Esophagus (tissue), 2 donors: ENCODE measurements at regions not wholly inside any gene's neighbourhood (a gene's known extent, or its start where the extent isn't known, plus 50 kb on each side); places are given as distances from the start of the nearest gene placed in this dataset.
"Not testable (repeated sequence)": the region's sequence is repeated elsewhere in the genome, so short reads cannot be mapped to it uniquely, and the experiment has no call there.

Source experiments
- H3K27ac ChIP-seq, 2 donors: one replicate each; pipeline ENCODE4 v1.5.1; 2013; ENCODE audit warnings: low read depth in 2 of 2, mild to moderate bottlenecking in 2 of 2, inconsistent platforms in 1 of 2, low read length in 1 of 2, moderate library complexity in 1 of 2
- H3K27me3 ChIP-seq, 2 donors: one replicate each; pipeline ENCODE4 v1.6.1; 2013; ENCODE audit warnings: low read length in 2 of 2, control low read depth in 1 of 2, mild to moderate bottlenecking in 1 of 2; ENCODE audit not compliant: insufficient read depth in 2 of 2, control insufficient read depth in 1 of 2
- H3K36me3 ChIP-seq, 2 donors: one replicate each; pipeline ENCODE4 v1.6.1; 2013; ENCODE audit warnings: low read length in 1 of 2; ENCODE audit not compliant: control insufficient read depth in 2 of 2, insufficient read depth in 2 of 2
- H3K4me1 ChIP-seq, 2 donors: one replicate each; pipeline ENCODE4 v1.6.1; 2013; ENCODE audit warnings: low read length in 1 of 2; ENCODE audit not compliant: control insufficient read depth in 2 of 2, insufficient read depth in 2 of 2
- H3K4me3 ChIP-seq, 2 donors: one replicate each; pipeline ENCODE4 v1.5.1; 2013; ENCODE audit warnings: low read length in 2 of 2, mild to moderate bottlenecking in 2 of 2, low read depth in 1 of 2, moderate library complexity in 1 of 2
- H3K9me3 ChIP-seq, 2 donors: one replicate each; pipeline ENCODE4 v1.6.1; 2013; ENCODE audit warnings: mild to moderate bottlenecking in 2 of 2, low read depth in 1 of 2, low read length in 1 of 2, moderate library complexity in 1 of 2; ENCODE audit not compliant: control insufficient read depth in 2 of 2, insufficient read depth in 1 of 2
- WGBS, 2 donors: extraction: QIAGEN DNeasy Blood & Tissue Kit; methylation state at CpG; one replicate each; pipeline ENCODE4 v1.1.7; 2013; 5-methylcytosine and 5-hydroxymethylcytosine counted together
- donor health status: healthy with polysubstance abuse.
- donor health status: Bipolar disorder and iron deficiency.

- 89 to 90% methylated on average over 4 of the region's 4 CpGs for WGBS, 2 donors
- no peaks in the 10 kb centered on the region for H3K4me1 ChIP-seq
These were observed 249.3 kb downstream of the NNT start for GRCh38 chr5:43852279-43852678.

GRCh38 chr5:43851741-43852140 is 248.8 kb downstream of the NNT start:
- Histone ChIP-seq H3K27ac (no peak overlapping the region), H3K4me1 (no peaks in the 10 kb centered on the region), H3K27me3 (no peaks in the 10 kb centered on the region), H3K4me3 (no peak overlapping the region), H3K36me3 (no peaks in the 10 kb centered on the region), H3K9me3 (no peaks in the 10 kb centered on the region)
- WGBS, 2 donors = 78 to 80% methylated on average over 7 of the region's 7 CpGs

More at GRCh38 chr5:43852279-43852678, 249.3 kb downstream of the NNT start:
- H3K9me3 ChIP-seq = no peaks in the 10 kb centered on the region
- no peak overlapping the region for H3K4me3 ChIP-seq
- no peaks in the 10 kb centered on the region for H3K27me3 ChIP-seq
- H3K36me3 ChIP-seq = no peaks in the 10 kb centered on the region
- no peak overlapping the region for H3K27ac ChIP-seq

- WGBS, 2 donors = 62 to 75% methylated on average over 4 of the region's 4 CpGs
These were observed 237.6 kb downstream of the NNT start for GRCh38 chr5:43840424-43841125.

DNA sequence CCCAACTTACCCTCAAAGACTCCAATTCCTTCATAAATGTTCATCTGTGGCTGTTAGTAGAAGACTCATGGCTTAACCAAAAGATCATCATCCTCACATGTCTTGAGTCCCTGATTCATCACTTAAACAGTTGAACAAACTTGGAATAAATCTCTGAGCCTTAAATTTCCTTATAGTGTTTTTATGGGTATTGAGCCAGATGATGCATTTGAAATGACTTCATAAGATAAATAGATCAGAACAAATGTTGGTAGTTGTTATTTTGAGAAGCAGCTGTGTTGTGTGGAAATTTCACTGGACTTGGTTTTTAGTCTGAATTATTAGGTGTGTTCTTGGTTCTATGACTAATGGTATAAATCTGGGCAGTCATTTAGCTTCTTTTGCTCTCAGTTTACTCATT is 236.2 kb downstream of the NNT start:
- no peak overlapping the region for H3K27ac ChIP-seq

More at GRCh38 chr5:43840424-43841125, 237.6 kb downstream of the NNT start:
- Histone ChIP-seq H3K9me3 (no peaks in the 10 kb centered on the region), H3K4me3 (no peak overlapping the region), H3K4me1 (no peaks in the 10 kb centered on the region), H3K27me3 (no peaks in the 10 kb centered on the region), H3K27ac (no peak overlapping the region), H3K36me3 (no peaks in the 10 kb centered on the region)

GRCh38 chr5:43837996-43838395 is 235.0 kb downstream of the NNT start:
- no peak overlapping the region for H3K27ac ChIP-seq
- 83 to 90% methylated on average over 1 of the region's 1 CpG for WGBS, 2 donors

More for the DNA sequence above, 236.2 kb downstream of the NNT start:
- no peaks in the 10 kb centered on the region for H3K36me3 ChIP-seq
- no peak overlapping the region for H3K4me3 ChIP-seq
- H3K27me3 ChIP-seq = no peaks in the 10 kb centered on the region
- H3K4me1 ChIP-seq = no peaks in the 10 kb centered on the region
- H3K9me3 ChIP-seq = no peaks in the 10 kb centered on the region

DNA sequence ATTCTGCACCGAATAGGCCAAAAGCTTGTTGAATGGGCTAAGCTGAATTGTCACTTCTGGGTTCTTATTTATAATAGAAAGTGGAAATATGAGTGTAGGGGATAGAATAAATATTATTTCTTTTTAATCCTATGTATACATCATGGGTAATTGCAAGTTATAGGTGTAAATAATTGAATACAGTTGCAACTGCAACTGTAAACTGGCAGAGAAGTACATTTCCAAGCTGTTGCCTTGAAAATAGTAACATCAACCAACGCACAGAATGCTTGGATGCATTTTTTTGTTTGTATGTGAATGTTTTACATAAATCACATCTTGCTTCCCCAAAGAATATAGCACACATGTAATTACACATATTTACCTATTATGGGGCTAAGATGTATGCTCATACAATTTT is 234.1 kb downstream of the NNT start:
- 65 to 76% methylated on average over 2 of the region's 2 CpGs for WGBS, 2 donors
- Histone ChIP-seq H3K27ac (no peak overlapping the region), H3K4me1 (no peaks in the 10 kb centered on the region), H3K4me3 (no peak overlapping the region), H3K36me3 (no peaks in the 10 kb centered on the region), H3K9me3 (no peaks in the 10 kb centered on the region), H3K27me3 (no peaks in the 10 kb centered on the region)

More at GRCh38 chr5:43837996-43838395, 235.0 kb downstream of the NNT start:
- Histone ChIP-seq H3K4me1 (no peaks in the 10 kb centered on the region), H3K36me3 (no peaks in the 10 kb centered on the region), H3K9me3 (no peaks in the 10 kb centered on the region), H3K4me3 (no peak overlapping the region), H3K27me3 (no peaks in the 10 kb centered on the region)

GRCh38 chr5:43833961-43834360 is 231.0 kb downstream of the NNT start:
- H3K27me3 ChIP-seq = no peaks in the 10 kb centered on the region
- H3K4me3 ChIP-seq = no peak overlapping the region
- no peaks in the 10 kb centered on the region for H3K36me3 ChIP-seq
- 57 to 78% methylated on average over 1 of the region's 1 CpG for WGBS, 2 donors
- no peak overlapping the region for H3K27ac ChIP-seq
- no peaks in the 10 kb centered on the region for H3K4me1 ChIP-seq
- H3K9me3 ChIP-seq = no peaks in the 10 kb centered on the region

- H3K36me3 ChIP-seq, H3K27me3 ChIP-seq, H3K27ac ChIP-seq, H3K4me3 ChIP-seq, H3K4me1 ChIP-seq, H3K9me3 ChIP-seq: not testable (repeated sequence)
- 94 to 96% methylated on average over 25 to 26 of the region's 26 CpGs for WGBS, 2 donors
These were observed 221.5 kb downstream of the NNT start for GRCh38 chr5:43824325-43824964.

- not testable (repeated sequence) for H3K4me3 ChIP-seq, H3K27me3 ChIP-seq, H3K36me3 ChIP-seq, H3K9me3 ChIP-seq, H3K4me1 ChIP-seq, H3K27ac ChIP-seq
- WGBS, 2 donors = 66% methylated on average over 1 of the region's 1 CpG
These were observed 215.4 kb downstream of the NNT start for GRCh38 chr5:43818394-43818793.

DNA sequence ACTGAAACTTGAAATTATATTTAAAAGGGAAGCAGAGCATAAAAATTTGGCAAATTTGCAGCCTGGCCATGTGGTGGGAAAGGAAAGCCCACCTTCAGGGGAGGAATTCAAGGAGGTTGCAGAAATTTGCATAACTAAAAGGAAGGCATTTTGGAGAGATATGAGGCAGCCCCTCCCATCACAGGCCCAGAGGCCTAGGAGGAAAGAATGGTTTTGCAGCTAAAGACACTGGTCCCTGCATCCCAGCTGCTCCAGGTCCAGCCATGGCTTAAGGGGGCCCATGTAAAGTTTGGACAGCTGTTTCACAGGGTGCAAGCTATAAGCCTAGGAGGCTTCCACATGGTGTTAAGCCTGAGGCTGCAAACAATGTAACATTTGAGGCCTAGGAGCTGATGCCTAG is 212.5 kb downstream of the NNT start:
- H3K27ac ChIP-seq = no peak overlapping the region
- peaks cover 0 to 10% of the 10 kb centered on the region in 2 donors for H3K9me3 ChIP-seq
- peaks cover 0 to 3% of the 10 kb centered on the region in 2 donors for H3K27me3 ChIP-seq
- no peaks in the 10 kb centered on the region for H3K4me1 ChIP-seq
- no peaks in the 10 kb centered on the region for H3K36me3 ChIP-seq
- H3K4me3 ChIP-seq = no peak overlapping the region
